HL-60 (cell line): ENCODE measurements at regions not wholly inside any gene's neighbourhood (a gene's known extent, or its start where the extent isn't known, plus 50 kb on each side); places are given as distances from the start of the nearest gene placed in this dataset.

Experiments used
- GABPA ChIP-seq: IDR thresholded peaks from 2 replicates; pipeline ENCODE4 v1.6.1; 2012; ENCODE audit warnings: low read depth
- POLR2AphosphoS5 ChIP-seq: IDR thresholded peaks from 2 replicates; pipeline ENCODE4 v1.6.1; 2012; ENCODE audit warnings: low read depth
- SPI1 ChIP-seq: IDR thresholded peaks from 2 replicates; pipeline ENCODE4 v1.6.1; 2012; ENCODE audit warnings: low read depth, mild to moderate bottlenecking, borderline replicate concordance
- TF ChIP-seq, protein P1 (sequence below): IDR thresholded peaks from one replicate; pipeline ENCODE4 v1.5.1; 2011; ENCODE audit warnings: low read length, control low read depth, inconsistent platforms; ENCODE audit not compliant: insufficient read depth
- TF ChIP-seq, protein P2 (sequence below): IDR thresholded peaks from 2 replicates; pipeline ENCODE4 v1.6.1; 2012; ENCODE audit warnings: low read depth; ENCODE audit not compliant: insufficient replicate concordance

DNA sequence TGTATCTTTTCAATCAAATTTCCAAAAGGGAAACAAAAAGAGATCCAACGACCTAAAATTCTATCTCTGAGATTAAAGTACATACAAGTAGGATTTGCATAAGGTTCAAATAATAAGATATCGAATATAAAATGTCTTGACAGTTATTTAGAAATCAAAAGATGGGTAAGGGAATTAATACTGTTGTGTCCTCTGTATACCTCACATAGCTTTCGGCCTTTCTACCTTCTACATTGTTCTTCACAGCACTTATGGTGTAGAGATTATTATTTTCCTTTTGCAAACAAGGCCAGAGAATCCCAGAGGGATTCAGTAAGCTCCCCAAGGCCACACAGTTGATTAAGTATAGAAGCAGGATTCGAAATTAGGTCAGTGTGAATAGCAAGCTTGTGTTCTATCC, 403.6 kb downstream of the SPRY2 start:
- TF ChIP-seq POLR2AphosphoS5 (no peak), GABPA (no peak), SPI1 (no peak)
- TF ChIP-seq, protein P1, sequence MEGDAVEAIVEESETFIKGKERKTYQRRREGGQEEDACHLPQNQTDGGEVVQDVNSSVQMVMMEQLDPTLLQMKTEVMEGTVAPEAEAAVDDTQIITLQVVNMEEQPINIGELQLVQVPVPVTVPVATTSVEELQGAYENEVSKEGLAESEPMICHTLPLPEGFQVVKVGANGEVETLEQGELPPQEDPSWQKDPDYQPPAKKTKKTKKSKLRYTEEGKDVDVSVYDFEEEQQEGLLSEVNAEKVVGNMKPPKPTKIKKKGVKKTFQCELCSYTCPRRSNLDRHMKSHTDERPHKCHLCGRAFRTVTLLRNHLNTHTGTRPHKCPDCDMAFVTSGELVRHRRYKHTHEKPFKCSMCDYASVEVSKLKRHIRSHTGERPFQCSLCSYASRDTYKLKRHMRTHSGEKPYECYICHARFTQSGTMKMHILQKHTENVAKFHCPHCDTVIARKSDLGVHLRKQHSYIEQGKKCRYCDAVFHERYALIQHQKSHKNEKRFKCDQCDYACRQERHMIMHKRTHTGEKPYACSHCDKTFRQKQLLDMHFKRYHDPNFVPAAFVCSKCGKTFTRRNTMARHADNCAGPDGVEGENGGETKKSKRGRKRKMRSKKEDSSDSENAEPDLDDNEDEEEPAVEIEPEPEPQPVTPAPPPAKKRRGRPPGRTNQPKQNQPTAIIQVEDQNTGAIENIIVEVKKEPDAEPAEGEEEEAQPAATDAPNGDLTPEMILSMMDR, result no peak
- TF ChIP-seq, protein P2, sequence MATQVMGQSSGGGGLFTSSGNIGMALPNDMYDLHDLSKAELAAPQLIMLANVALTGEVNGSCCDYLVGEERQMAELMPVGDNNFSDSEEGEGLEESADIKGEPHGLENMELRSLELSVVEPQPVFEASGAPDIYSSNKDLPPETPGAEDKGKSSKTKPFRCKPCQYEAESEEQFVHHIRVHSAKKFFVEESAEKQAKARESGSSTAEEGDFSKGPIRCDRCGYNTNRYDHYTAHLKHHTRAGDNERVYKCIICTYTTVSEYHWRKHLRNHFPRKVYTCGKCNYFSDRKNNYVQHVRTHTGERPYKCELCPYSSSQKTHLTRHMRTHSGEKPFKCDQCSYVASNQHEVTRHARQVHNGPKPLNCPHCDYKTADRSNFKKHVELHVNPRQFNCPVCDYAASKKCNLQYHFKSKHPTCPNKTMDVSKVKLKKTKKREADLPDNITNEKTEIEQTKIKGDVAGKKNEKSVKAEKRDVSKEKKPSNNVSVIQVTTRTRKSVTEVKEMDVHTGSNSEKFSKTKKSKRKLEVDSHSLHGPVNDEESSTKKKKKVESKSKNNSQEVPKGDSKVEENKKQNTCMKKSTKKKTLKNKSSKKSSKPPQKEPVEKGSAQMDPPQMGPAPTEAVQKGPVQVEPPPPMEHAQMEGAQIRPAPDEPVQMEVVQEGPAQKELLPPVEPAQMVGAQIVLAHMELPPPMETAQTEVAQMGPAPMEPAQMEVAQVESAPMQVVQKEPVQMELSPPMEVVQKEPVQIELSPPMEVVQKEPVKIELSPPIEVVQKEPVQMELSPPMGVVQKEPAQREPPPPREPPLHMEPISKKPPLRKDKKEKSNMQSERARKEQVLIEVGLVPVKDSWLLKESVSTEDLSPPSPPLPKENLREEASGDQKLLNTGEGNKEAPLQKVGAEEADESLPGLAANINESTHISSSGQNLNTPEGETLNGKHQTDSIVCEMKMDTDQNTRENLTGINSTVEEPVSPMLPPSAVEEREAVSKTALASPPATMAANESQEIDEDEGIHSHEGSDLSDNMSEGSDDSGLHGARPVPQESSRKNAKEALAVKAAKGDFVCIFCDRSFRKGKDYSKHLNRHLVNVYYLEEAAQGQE, result no peak
